Cardiac muscle cell (in vitro differentiated cells and primary cell): ENCODE measurements at regions not wholly inside any gene's neighbourhood (a gene's known extent, or its start where the extent isn't known, plus 50 kb on each side); places are given as distances from the start of the nearest gene placed in this dataset.

ENCODE experiments used
- DNase-seq, 2 donors: peaks; one replicate each; pipeline versions ENCODE4 v3.0.0 to v3.0.0-alpha.2; 2010 to 2017; ENCODE audit warnings: low read depth in 1 of 2, low spot score in 1 of 2
- H3K27ac ChIP-seq: fragments of 200-600 bp; sonication (generic); 2 replicates; pipeline ENCODE4 v1.5.1; 2016
- H3K27me3 ChIP-seq: fragments of 200-600 bp; sonication (generic); 2 replicates; pipeline ENCODE4 v1.6.0; 2016; ENCODE audit warnings: control low read depth
- H3K36me3 ChIP-seq: fragments of 200-600 bp; sonication (generic); 2 replicates; pipeline ENCODE4 v1.5.1; 2016; ENCODE audit warnings: control low read depth
- H3K4me1 ChIP-seq: fragments of 200-600 bp; sonication (generic); 2 replicates; pipeline ENCODE4 v1.8.1; 2017; ENCODE audit warnings: low read depth, mild to moderate bottlenecking, mixed run types
- H3K4me3 ChIP-seq: fragments of 200-600 bp; sonication (generic); 2 replicates; pipeline ENCODE4 v1.5.1; 2016; ENCODE audit warnings: mild to moderate bottlenecking
- H3K9me3 ChIP-seq: fragments of 200-600 bp; sonication (generic); 2 replicates; pipeline ENCODE4 v1.5.1; 2017; ENCODE audit warnings: low read depth, mild to moderate bottlenecking, control low read depth
- TF ChIP-seq, protein P1 (sequence below): IDR thresholded peaks from 2 replicates; pipeline ENCODE4 v1.5.1; 2012; ENCODE audit warnings: low read depth, mild to moderate bottlenecking, low read length

DNA sequence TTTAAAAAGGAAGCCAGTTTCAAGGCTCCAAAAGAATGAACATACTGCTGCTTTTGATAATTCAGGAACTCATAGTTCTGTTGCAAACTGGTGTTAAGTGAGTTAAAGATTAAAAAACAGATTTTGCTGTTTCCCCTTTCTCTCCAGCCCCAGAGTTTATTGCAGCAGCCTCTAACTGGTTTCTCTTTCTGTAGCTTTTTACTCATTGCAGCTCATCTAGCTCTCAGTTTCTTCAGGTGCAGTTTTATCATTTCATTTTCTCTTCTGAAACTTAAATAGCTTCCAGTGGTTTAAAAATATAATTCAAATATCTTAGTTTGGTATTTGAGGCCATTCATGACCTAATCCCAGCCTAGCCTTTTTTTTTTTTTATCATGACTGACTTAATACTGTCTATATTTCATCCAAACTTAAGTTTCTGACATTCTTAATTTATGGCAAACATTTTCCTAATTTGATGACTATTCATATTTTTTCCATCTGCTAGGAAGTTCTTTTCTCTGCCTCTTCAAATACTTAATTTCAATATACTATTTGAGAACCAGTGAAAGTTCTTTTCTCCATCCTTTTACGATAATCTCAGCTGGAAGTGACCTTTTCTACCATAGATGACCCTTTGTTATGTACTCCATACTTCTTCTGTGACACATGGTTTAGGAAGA, 252.7 kb upstream of the GRIA1 start:
- Histone ChIP-seq H3K36me3 (no peaks in the 10 kb centered on the region), H3K9me3 (no peaks in the 10 kb centered on the region), H3K27ac (no peak overlapping the region), H3K4me1 (no peaks in the 10 kb centered on the region), H3K27me3 (no peaks in the 10 kb centered on the region), H3K4me3 (no peak overlapping the region)
- TF ChIP-seq, protein P1, sequence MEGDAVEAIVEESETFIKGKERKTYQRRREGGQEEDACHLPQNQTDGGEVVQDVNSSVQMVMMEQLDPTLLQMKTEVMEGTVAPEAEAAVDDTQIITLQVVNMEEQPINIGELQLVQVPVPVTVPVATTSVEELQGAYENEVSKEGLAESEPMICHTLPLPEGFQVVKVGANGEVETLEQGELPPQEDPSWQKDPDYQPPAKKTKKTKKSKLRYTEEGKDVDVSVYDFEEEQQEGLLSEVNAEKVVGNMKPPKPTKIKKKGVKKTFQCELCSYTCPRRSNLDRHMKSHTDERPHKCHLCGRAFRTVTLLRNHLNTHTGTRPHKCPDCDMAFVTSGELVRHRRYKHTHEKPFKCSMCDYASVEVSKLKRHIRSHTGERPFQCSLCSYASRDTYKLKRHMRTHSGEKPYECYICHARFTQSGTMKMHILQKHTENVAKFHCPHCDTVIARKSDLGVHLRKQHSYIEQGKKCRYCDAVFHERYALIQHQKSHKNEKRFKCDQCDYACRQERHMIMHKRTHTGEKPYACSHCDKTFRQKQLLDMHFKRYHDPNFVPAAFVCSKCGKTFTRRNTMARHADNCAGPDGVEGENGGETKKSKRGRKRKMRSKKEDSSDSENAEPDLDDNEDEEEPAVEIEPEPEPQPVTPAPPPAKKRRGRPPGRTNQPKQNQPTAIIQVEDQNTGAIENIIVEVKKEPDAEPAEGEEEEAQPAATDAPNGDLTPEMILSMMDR, result no peak
- DNase-seq, result no peak

DNA sequence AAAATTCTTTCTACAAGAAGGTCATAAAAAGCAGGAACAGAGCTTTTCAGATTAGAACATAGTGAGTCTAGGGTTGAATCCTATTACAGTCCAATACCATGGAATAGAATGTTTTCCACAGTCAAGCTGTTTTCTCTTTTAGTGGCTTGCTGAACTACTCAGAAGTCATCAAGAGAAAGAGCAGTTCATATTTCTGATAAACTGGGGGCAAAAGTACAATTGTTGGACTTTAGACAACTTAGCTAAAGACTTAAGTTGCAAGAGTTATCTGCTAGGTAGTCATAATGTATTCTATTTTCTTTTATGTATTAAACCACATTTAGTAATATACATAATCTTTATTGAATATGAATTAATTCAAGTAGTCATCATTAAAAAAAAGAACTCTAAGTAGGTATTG, 233.1 kb upstream of the GRIA1 start:
- H3K27ac ChIP-seq, result no peak overlapping the region
- H3K4me1 ChIP-seq, result no peaks in the 10 kb centered on the region
- DNase-seq, result no peak
- H3K36me3 ChIP-seq, result no peaks in the 10 kb centered on the region
- H3K27me3 ChIP-seq, result no peaks in the 10 kb centered on the region
- H3K9me3 ChIP-seq, result no peaks in the 10 kb centered on the region
- TF ChIP-seq, protein P1, result no peak
- H3K4me3 ChIP-seq, result no peak overlapping the region

DNA sequence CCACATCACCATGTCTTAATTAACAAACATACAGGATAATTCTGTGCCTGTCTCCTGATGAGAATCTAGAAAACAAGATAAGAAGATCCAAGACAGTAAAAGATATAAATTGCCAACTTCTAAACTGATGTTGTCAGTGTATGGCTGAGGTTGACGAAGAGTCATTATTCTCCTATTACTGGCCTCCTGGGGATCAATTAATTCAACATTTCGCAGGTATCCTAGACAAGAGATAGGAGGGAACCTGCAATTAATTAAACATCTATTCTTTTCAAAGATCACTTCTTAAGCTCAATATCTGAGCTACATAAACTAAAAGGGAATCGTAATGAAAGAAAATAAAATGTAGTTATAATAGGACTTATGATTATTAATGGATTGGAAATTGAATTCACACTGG, 232.0 kb upstream of the GRIA1 start:
- H3K9me3 ChIP-seq, result no peaks in the 10 kb centered on the region
- no peaks in the 10 kb centered on the region for H3K36me3 ChIP-seq
- TF ChIP-seq, protein P1, result no peak
- no peaks in the 10 kb centered on the region for H3K4me1 ChIP-seq
- no peaks in the 10 kb centered on the region for H3K27me3 ChIP-seq
- no peak for DNase-seq
- no peak overlapping the region for H3K4me3 ChIP-seq
- H3K27ac ChIP-seq, result no peak overlapping the region

DNA sequence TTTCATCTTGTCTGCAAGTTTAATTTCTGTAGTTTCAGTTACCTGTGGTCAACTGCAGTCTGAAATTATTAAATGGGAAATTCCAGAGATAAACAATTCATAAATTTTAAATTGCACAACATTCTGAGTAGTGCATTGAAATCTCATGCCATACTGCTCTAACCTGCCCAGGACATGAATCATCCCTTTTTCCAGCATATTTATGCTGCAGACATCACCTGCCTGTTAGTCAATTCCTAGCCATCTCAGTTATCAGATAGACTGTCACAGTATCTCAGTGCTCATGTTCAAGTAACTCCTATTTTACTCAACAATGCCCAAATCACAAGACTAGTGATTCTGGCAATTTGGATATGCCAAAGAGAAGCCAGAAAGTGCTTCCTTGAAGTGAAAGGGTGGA, 223.0 kb upstream of the GRIA1 start:
- Histone ChIP-seq H3K36me3 (no peaks in the 10 kb centered on the region), H3K27ac (no peak overlapping the region), H3K4me1 (no peaks in the 10 kb centered on the region), H3K4me3 (no peak overlapping the region), H3K27me3 (no peaks in the 10 kb centered on the region), H3K9me3 (no peaks in the 10 kb centered on the region)
- no peak for DNase-seq
- TF ChIP-seq, protein P1, result no peak

DNA sequence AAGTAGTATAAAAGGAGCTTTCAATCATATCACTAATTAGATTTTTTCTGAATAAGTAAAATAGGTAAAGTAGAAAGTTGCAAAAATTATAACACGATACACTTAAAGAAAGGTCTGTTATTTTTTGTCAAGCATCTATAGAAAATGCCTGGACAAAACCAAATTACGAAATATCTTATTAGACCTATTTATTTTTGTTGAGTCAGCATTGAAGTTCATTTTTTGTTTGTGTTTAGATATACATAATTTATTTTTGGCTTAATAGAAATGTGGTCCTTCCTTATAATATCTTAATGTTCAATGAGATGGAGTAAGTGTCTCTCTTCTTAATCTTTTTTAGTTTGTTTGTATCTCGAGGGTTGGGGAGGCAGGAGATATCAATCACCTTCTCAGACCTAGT, 214.8 kb upstream of the GRIA1 start:
- TF ChIP-seq, protein P1, result no peak
- no peaks in the 10 kb centered on the region for H3K4me1 ChIP-seq
- H3K9me3 ChIP-seq, result no peaks in the 10 kb centered on the region
- no peaks in the 10 kb centered on the region for H3K36me3 ChIP-seq
- H3K4me3 ChIP-seq, result no peak overlapping the region
- H3K27me3 ChIP-seq, result no peaks in the 10 kb centered on the region
- no peak for DNase-seq
- no peak overlapping the region for H3K27ac ChIP-seq
